HG03064 (cell line): ENCODE measurements at regions not wholly inside any gene's neighbourhood (a gene's known extent, or its start where the extent isn't known, plus 50 kb on each side); places are given as distances from the start of the nearest gene placed in this dataset.
"Not testable (repeated sequence)": the region's sequence is repeated elsewhere in the genome, so short reads cannot be mapped to it uniquely, and the experiment has no call there.

Source experiments
- ATAC-seq: cut with Tn5 transposase; IDR thresholded peaks from one replicate; pipeline ENCODE4 v1.9.1; 2021; ENCODE audit warnings: low read depth; ENCODE audit not compliant: unreplicated experiment

DNA sequence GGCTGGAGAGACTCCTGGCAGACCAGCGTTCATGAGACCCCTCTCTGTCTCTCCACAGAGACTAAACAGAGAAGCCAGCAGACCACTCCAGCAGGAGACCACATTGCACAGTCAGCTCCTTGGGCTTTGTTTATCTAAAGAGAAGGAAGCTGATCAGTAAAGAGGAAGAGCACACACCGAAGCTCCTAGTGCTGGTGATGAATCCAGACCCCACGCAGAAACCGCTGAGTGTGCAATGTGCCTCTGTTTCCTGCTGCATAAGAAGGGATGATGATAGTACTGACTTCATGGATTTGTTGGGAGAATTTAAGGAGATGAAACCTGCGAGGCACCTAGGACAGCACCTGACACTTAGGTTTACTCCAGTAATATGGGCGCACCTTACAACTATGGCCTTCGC lies 544.1 kb upstream of the ID2 start:
- no peak for ATAC-seq

DNA sequence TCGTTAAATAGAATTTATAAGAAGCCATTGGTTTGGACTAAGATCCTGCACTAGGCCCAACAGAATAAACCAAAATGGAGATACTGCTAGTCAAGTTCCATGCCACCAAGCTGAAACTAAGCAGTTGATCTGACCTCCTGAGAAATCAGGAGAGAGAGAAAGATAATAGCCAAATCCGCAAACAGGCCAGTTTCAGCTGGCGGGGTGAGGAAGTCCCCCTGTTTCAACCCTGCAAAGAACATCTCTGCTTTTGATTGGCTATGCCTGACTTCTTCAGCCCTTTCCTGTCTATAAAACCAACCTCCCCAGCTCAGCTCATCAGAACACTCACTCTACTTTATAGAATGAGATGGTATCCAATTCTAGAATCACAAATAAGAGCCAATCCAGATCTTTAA lies 543.3 kb upstream of the ID2 start:
- no peak for ATAC-seq

DNA sequence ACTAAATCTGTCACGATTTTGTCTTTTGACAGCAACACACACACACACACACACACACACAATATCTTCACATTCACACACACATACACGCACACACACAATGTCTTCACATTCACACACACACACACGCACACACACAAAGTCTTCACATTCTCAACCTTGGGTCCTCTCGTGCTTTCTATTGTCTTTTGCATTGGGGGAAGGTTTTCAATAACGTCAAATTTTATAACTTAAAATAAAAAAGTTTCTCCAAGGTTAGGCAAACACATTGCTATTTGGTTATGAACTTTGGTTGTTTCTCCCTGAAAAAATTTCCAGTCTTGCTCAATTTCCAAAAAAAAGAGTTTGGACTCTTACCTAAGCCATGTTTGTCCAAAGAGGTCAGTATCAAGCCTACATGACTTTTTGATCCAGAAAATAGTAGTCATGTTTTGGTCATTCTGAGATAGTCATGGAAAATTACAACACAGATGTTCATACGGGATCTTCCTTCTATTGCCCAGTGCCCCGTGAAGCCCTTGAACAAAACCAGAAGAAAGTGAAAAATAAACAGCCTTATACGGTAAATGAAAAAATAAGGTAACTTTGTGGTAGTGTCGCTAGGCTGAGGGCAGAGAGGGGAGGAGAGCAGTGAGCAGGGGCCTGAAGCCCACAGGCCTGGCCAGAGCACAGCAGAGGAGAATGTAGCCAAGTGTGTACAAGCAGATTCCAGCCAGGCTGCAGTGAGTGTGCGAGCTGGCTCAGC lies 542.8 kb upstream of the ID2 start:
- ATAC-seq, result no peak

DNA sequence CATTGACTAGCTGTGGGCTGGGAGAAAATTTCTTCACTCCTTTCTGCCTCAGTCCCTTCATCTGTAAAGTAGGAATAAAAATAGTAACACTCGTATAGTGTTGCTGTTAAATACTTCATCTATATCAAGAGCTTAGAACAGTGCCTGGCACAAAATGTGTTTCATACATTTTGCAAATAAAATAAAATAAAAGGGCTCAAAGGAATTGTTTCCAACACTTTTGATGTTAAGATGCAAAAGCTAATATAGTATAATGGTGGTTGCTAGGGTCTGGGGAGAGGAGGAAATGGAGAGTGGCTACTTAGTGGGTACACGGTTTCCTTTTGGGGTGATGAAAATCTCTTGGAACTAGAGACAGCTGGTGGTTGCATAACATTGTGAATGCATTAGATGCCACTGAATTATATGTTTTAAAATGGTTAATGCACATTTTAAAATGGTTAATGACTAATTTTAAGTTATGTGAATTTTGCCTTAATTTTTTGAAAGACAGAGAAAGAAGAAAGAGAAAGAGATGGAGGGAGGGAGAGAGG lies 542.1 kb upstream of the ID2 start:
- ATAC-seq, result no peak

DNA sequence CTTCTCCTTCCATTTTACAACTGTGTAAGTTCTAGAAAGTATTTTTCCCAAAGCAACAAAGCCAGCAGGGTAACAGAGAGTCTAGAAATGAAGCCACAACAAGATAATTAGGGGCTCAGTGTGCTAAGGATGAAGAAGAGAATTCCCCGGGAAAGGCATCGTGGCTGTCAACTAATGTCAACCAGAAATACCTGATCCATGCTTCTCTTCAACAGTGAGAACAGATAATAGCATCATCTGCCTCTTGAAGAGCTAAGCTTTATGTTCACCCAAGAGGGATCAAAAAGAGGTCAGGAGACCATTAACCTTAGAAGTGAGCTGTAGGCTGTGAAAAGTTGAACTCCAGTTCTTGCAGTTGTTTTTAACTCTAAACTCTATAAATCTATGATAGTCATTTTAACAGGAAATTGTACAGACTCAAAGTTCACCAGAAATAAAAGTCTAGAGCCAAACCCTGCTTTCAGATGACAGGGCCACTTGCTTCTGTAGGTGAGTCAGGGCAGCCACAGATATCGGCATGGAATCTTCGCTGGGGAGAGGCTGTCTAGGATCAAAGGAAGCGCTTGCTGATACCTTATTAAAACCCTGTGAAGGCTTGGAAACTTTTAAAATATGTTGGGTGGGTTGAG lies 540.7 kb upstream of the ID2 start:
- ATAC-seq, result no peak

DNA sequence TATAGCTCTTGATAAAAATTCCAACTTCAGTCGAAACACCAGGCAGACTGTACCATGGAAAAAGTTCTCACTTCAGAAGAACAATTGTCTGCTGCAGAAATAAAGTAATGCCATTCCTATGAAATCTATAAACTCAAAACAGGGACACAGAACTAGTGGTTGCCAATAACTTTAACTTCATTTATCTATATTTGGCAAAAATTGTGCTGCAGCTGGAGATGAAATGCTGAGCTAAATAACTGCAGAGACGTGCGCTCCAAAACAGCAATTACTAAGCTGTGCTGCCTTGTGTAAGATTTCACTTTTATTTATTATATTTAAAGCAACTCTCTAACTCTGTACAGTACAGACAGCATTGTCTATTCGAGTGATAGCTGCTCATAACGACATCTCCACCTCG lies 540.1 kb upstream of the ID2 start:
- ATAC-seq, result no peak

DNA sequence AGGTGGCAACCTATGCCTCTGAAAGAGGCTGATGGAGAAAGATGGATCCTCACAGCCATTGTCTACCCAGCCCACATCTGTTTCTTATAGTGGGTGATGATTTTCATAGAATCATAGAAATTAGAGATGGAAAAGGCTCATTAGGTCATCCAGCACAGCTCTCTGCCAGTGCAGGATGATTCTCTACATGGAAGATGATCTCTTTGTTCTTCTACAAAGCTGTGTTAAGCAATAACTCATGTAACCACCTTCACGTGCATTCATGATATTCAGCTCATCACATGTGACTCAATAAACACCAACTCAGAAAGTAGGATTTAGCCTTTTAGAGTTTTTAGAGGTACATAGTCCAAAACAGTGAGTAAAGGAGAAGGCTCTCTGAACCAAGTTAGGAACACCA lies 539.4 kb upstream of the ID2 start:
- no peak for ATAC-seq

DNA sequence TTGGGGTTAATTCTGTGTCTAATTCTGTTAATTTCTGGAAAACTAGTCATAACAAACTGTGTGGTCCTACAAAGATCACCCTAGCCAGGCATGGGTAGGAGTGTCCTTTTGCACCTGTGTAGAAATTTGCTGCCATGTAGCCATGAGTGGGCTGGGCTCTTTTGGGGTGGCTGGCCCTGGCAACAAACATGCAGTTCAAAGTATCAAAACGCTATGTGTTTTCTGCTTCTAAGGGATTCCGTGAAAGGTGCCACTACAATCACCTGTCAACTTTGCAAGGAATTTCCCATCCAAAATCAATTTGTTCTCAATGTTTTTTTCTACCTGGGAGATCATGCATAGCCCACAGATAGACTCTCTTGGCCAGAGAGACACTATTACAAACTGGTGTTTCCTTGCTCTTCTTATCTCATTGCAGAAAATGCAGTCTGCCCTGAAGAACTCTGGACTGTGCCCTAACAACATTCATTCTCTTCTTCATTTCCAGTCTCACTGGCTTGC lies 537.7 kb upstream of the ID2 start:
- ATAC-seq, result no peak

DNA sequence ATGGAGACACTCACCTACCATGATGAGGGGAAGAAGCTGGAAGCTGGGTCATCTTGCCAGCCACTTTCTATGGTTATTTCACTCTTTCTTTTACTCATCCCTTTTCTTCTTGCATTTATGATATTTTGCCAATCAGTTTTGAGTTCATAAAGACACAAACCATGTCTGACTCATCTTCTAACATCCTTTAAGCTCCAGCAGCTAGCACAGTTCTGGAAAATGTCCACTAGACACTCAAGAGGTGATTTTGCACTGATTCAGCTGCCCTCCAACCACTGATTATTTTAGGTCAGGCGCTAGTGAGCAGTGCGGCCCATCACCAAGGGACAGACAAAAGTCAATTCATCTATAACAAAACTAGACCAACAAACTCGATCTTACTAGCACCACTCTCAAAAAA lies 537.1 kb upstream of the ID2 start:
- ATAC-seq, result no peak

DNA sequence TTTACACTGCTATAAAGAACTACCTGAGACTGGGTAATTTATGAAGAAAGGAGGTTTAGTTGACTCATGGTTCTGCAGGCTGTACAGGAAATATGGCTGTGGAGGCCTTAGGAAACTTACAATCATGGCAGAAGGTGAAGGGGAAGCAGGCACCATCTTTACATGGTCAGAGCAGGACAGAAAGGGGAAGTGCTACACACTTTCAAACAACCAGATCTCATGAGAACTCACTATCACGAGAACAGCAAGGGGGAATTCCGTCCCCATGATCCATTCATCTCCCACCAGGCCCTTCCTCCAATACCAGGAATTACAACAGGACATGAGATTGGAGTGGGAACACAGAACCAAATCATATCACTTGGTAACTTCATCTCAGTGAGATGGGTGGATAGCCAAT lies 536.5 kb upstream of the ID2 start:
- ATAC-seq, result not testable (repeated sequence)

DNA sequence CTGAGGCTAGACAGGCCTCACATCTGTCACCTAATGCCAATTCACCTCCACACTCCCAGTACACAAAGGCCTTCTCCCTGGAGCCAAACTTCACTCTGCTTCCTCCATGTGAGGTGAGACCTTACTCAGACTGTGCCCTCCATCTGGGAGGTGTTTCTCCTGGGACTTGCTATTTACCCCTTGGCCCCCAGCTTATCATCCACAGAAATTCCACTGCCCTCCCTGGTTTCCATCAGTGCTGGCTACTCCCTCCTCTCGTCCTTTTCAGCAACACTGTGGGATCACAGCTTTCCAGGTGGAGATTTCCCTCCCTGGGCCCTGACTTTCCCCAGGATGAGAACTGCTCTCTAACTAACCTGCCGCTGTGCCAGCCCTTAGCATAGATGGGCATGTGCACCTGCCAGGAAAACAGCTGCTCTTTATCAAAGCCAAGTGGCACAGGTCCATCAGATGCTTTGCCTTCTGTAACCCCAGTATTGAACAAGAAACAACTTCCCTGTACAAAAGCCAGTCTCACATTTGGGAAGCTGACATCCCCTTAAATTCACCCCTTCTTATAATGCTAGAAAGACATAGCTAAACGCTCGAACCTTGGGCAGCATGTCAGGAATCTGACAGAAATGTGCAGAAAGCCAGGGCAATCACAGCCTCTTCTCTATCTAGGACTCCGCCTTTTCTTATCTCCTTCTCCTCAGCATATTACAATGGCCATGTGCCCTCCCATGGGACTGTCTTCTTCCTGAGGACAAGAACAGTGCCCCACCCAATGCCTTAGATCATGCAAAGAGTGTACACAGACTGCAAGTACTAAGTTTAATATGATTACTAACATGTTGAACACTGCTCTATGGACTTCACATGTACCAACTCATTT lies 535.5 kb upstream of the ID2 start:
- ATAC-seq, result no peak

DNA sequence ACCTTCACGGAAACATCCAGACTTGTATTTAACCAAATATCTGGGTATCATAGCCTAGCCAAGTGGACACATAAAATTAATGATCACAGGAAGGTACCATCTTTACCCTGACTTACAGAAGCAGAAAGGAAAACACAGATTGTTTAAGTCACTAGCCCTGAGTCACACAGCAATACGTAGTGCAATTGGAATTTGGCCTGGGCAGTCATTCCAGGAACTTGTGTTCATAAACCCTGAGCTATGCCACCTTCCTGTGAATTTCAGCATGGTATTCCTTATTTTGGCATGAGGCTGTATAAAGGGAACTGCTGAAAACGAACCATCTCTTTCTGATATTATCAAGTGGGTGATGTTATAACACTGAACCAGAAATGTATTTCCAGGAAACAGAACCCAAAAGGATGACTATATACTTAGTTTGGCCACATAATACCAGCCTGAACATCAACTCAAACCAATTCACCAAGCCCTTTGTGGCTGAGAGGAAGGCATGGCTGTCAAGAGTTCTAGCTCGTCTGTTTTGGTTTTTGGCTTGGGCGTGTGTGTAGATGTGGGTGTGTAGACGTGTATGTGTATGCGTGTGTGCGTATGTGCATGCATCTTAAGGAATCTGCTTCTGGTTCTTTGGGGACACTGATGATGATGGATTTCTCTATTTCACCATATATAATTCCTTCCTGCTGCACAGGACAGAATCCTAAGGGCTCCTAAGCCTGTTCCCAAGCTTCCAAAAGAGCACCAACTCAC lies 533.4 kb upstream of the ID2 start:
- ATAC-seq, result no peak

DNA sequence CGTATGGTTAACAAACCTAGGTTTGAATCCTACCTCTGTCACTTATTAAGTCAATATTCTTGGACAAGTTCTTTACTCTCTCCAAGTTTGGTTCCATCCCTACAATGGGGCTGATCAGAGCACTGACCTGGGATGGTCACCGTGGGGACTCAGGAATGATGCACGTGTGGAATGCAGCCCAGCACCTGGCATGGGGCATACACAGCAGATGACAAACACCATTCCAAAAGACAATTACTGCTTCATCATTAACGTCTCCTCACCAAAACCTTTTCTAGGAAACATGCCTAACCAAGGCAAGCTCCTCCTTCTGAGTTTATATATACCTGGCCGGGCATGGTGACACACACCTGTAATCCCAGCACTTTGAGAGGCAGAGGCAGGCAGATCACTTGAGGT lies 532.9 kb upstream of the ID2 start:
- no peak for ATAC-seq

DNA sequence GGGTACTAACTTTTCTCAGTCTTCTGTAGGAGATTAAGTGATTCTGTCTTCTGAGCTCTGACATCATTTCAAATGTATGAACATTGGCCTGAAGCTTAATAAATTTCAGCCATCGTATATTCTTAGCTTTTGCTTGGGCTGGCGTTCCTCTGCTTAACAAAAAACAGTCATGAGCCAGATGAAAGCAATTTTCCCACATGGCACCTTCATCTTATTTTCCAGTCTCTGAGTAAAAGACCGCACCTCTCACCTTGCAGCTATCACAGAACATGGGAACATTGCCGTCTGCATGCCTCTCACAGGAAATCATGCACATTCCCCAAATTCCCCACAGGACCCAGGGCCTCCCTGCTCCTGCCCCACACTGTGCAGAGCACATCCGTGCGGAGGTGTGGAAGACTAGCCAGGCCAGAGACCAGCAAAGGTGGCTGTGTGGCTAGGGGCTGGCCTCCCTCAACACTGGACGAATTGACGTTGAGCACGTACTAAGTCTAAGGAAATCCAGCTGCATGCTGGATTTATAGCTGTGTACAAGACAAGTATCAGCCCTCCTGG lies 531.8 kb upstream of the ID2 start:
- no peak for ATAC-seq

DNA sequence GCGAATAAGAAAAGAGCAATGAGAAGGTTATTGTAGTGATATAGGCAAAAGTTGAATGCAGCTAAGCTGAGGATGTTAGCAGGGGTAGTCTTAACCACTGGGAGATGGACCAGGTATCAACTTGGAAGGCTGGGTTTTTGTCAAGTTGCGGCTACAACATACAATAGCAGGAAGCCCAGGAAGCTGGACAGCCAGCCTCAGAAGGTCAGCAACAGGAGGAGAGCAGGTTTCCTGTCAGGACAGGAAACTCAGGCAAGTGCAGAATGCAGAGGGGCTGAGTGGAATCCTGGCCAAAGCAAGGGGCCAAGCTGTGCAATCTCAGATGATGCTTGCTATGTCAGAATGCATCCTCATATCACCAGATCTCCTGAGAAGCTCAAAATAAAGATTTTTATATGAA lies 530.0 kb upstream of the ID2 start:
- no peak for ATAC-seq

DNA sequence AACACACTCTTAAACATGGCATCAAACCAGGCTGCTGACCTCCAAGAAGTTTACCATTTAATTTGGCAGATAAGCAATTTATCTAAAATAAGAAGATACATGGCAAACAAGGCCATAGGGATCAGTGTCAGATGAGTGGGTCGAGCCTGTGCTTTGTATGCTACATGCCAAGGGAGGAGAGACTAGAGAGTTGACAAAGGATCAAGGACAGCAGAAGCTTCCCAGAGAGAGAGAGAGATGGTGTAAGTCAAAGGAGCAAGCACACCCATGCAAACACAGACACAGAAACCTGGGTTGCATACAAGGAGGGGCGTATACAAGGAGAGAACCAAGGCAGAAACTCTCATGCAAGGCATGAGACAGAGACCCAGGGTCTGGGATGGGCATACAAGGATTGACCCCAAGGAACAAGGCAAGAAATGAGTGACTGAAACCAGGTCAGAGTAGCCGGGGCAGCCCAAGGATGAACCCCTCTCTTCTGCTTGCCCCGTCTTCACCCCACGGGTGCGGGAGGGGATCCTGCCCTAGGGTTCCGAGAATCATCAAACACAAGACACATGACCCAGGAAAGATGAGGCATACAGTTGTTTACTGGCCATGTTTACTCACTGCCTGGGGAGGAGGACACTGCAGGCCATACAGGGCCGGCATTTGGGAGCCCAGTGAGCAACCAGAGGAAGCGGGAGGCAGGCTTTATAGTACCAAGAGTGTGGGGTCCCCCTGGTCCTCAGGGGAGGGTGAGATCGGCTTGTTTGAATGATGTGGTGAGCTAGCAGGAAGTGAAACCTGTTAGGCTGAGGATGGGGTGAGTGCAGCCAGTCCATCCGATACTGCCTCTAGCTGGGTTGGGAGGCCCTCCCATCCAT lies 529.2 kb upstream of the ID2 start:
- ATAC-seq, result peak; percentile 99

DNA sequence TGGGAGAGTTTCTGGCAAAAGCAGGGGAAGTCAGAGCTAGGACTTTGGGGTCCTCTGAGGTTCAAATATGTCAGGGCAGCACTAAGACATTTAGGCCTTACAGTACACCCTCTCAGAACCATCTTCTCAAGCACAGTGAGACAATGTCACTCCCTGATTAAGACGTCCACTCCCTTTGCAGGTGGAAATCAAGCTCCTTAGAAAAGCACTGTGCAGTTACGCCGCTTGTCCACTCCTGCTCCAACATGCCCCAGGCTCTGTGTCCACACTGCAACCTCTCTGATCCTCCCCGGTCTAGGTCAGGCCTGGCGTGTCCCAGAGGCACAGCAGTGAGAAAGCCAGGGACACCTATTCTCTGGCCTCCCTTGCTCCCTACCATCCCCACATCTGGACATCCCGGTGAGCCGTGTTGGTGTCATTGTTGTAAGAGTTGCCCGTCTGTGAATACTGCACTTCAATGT lies 528.6 kb upstream of the ID2 start:
- ATAC-seq, result peak; percentile 12

DNA sequence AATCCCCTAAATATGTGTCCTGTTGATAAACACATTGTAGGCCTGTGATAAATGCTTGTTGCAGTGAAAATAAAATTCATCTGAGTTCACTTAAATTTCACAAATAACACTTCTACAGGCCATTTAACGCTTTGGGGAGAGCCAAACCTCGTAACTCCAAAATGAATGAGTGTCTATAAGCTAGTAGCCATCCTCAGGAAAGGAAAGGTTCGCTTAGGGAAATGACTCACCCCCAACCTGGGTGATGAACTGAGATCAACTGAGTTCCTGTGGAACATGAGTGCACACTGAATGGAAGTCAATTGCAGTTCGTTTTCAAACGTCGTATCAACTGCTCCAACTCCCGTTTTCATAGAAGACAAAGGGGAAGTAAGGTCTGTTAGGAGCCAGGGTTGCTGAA lies 527.6 kb upstream of the ID2 start:
- no peak for ATAC-seq

DNA sequence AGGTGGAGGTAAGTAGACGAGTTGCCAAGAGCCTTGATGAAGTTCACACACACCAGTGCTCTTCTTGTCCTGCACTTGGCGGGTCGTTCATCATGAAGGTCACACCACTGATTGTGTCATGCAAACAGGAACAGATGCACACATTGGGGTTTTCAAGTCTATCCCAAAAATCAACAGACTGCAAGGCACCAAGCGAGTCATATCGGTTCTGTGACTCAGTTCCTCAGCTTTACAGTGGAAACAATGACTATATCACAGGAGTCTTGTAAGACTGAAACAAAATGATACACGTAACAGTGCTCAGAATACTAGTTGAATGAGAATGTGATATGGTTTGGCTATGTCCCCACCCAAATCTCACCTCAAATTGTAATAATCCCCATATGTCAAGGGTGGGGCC lies 526.9 kb upstream of the ID2 start:
- no peak for ATAC-seq
